ENCODE measurements at regions not wholly inside any gene's neighbourhood (a gene's known extent, or its start where the extent isn't known, plus 50 kb on each side); places are given as distances from the start of the nearest gene placed in this dataset.

- DNase-seq (ENCODE audit: low read depth, low spot score), result peak; percentile 32
Measured at GRCh38 chrX:2608638-2609430, 82.3 kb upstream of the CD99 start.

GRCh38 chrX:2607113-2607512, 84.0 kb upstream of the CD99 start:
- DNase-seq (ENCODE audit: low read depth, low spot score), result no peak

GRCh38 chrX:2600564-2600963, 90.5 kb upstream of the CD99 start:
- DNase-seq (ENCODE audit: low read depth, low spot score), result no peak

- no peak for DNase-seq (ENCODE audit: low read depth, low spot score)
Measured at GRCh38 chrX:2596555-2597255, 94.4 kb upstream of the CD99 start.

- DNase-seq (ENCODE audit: low read depth, low spot score), result no peak
Measured at GRCh38 chrX:2596045-2596444, 95.0 kb upstream of the CD99 start.

- DNase-seq (ENCODE audit: low read depth, low spot score), result no peak
Measured at GRCh38 chrX:2595258-2595657, 94.5 kb upstream of the DHRSX start.

GRCh38 chrX:2594491-2594890, 93.7 kb upstream of the DHRSX start:
- DNase-seq (ENCODE audit: low read depth, low spot score), result no peak

GRCh38 chrX:2592279-2592678, 91.5 kb upstream of the DHRSX start:
- DNase-seq (ENCODE audit: low read depth, low spot score), result no peak

GRCh38 chrX:2589186-2590020, 88.6 kb upstream of the DHRSX start:
- DNase-seq (ENCODE audit: low read depth, low spot score), result no peak

GRCh38 chrX:2588049-2588448, 87.3 kb upstream of the DHRSX start:
- no peak for DNase-seq (ENCODE audit: low read depth, low spot score)

- no peak for DNase-seq (ENCODE audit: low read depth, low spot score)
Measured at GRCh38 chrX:2587146-2587545, 86.4 kb upstream of the DHRSX start.

GRCh38 chrX:2585158-2585470, 84.3 kb upstream of the DHRSX start:
- no peak for DNase-seq (ENCODE audit: low read depth, low spot score)

- DNase-seq (ENCODE audit: low read depth, low spot score), result no peak
Measured at GRCh38 chrX:2584251-2585157, 83.7 kb upstream of the DHRSX start.

- DNase-seq (ENCODE audit: low read depth, low spot score), result no peak
Measured at GRCh38 chrX:2583194-2584162, 82.7 kb upstream of the DHRSX start.

GRCh38 chrX:2582667-2583066, 81.9 kb upstream of the DHRSX start:
- no peak for DNase-seq (ENCODE audit: low read depth, low spot score)

- DNase-seq (ENCODE audit: low read depth, low spot score), result no peak
Measured at GRCh38 chrX:2581296-2581695, 80.5 kb upstream of the DHRSX start.

- DNase-seq (ENCODE audit: low read depth, low spot score), result no peak
Measured at GRCh38 chrX:2578864-2579263, 78.1 kb upstream of the DHRSX start.

GRCh38 chrX:2577844-2578466, 77.2 kb upstream of the DHRSX start:
- peak; percentile 76 for DNase-seq (ENCODE audit: low read depth, low spot score)

GRCh38 chrX:2576793-2577192, 76.0 kb upstream of the DHRSX start:
- DNase-seq (ENCODE audit: low read depth, low spot score), result no peak

- DNase-seq (ENCODE audit: low read depth, low spot score), result no peak
Measured at GRCh38 chrX:2574271-2574670, 73.5 kb upstream of the DHRSX start.

Measured in brain pericyte (primary cell).